ENCODE measurements at regions not wholly inside any gene's neighbourhood (a gene's known extent, or its start where the extent isn't known, plus 50 kb on each side); places are given as distances from the start of the nearest gene placed in this dataset.

- TF ChIP-seq EZH2 (IDR thresholded peaks at IDR 0.05; ENCODE audit: low read depth) (no peak), CTCF (conservative IDR thresholded peaks at IDR 0.05) (no peak)
These were observed 301.9 kb upstream of the SGK1 start for GRCh38 chr6:134619789-134620188.
